ENCODE measurements at regions not wholly inside any gene's neighbourhood (a gene's known extent, or its start where the extent isn't known, plus 50 kb on each side); places are given as distances from the start of the nearest gene placed in this dataset.

GRCh38 chr5:123783421-123783820, 271.4 kb downstream of the CSNK1G3 start:
- no peak overlapping the region for H3K27ac ChIP-seq
- TF ChIP-seq ZFX (IDR thresholded peaks at IDR 0.05; ENCODE audit: borderline replicate concordance): no peak
- no peak for TF ChIP-seq CTCF (IDR thresholded peaks at IDR 0.05)

GRCh38 chr5:123778641-123779040, 266.7 kb downstream of the CSNK1G3 start:
- TF ChIP-seq ZFX (IDR thresholded peaks at IDR 0.05; ENCODE audit: borderline replicate concordance): no peak
- TF ChIP-seq CTCF (IDR thresholded peaks at IDR 0.05): no peak

GRCh38 chr5:123776761-123777160, 264.8 kb downstream of the CSNK1G3 start:
- H3K27ac ChIP-seq: no peak overlapping the region
- TF ChIP-seq CTCF (IDR thresholded peaks at IDR 0.05) (no peak), ZFX (IDR thresholded peaks at IDR 0.05; ENCODE audit: borderline replicate concordance) (no peak)

More at GRCh38 chr5:123778641-123779040, 266.7 kb downstream of the CSNK1G3 start:
- H3K27ac ChIP-seq: no peak overlapping the region

GRCh38 chr5:123771715-123772114, 259.7 kb downstream of the CSNK1G3 start:
- TF ChIP-seq CTCF (IDR thresholded peaks at IDR 0.05): no peak
- no peak for TF ChIP-seq ZFX (IDR thresholded peaks at IDR 0.05; ENCODE audit: borderline replicate concordance)
- no peak overlapping the region for H3K27ac ChIP-seq

GRCh38 chr5:123763201-123763600, 251.2 kb downstream of the CSNK1G3 start:
- TF ChIP-seq CTCF (IDR thresholded peaks at IDR 0.05) (no peak), ZFX (IDR thresholded peaks at IDR 0.05; ENCODE audit: borderline replicate concordance) (no peak)
- H3K27ac ChIP-seq: no peak overlapping the region

GRCh38 chr5:123756816-123757215, 244.8 kb downstream of the CSNK1G3 start:
- no peak for TF ChIP-seq ZFX (IDR thresholded peaks at IDR 0.05; ENCODE audit: borderline replicate concordance)
- TF ChIP-seq CTCF (IDR thresholded peaks at IDR 0.05): no peak
- H3K27ac ChIP-seq: no peak overlapping the region

- TF ChIP-seq CTCF (IDR thresholded peaks at IDR 0.05) (no peak), ZFX (IDR thresholded peaks at IDR 0.05; ENCODE audit: borderline replicate concordance) (no peak)
Observed at GRCh38 chr5:123756318-123756665, 244.3 kb downstream of the CSNK1G3 start.

More at GRCh38 chr5:123756318-123756665, 244.3 kb downstream of the CSNK1G3 start:
- H3K27ac ChIP-seq: no peak overlapping the region

All from 22Rv1 (cell line).